PFSK-1 (cell line): ENCODE measurements at regions not wholly inside any gene's neighbourhood (a gene's known extent, or its start where the extent isn't known, plus 50 kb on each side); places are given as distances from the start of the nearest gene placed in this dataset.

ENCODE experiments used
- FOXP2 ChIP-seq: optimal IDR thresholded peaks from 2 replicates; pipeline ENCODE3; 2011; ENCODE audit warnings: borderline replicate concordance, control low read depth, inconsistent platforms; ENCODE audit not compliant: insufficient read depth; ENCODE audit errors: extremely low read length, extremely low read depth
- POLR2AphosphoS5 ChIP-seq: IDR thresholded peaks from 2 replicates; pipeline ENCODE4 v1.6.1; 2012; ENCODE audit warnings: low read depth, mild to moderate bottlenecking, control low read depth, low read length, moderate library complexity
- SIN3A ChIP-seq: IDR thresholded peaks from 2 replicates; pipeline ENCODE4 v1.6.1; 2012; ENCODE audit warnings: mild to moderate bottlenecking, low read length, moderate library complexity, borderline replicate concordance; ENCODE audit not compliant: insufficient read depth
- TAF1 ChIP-seq: IDR thresholded peaks from 2 replicates; pipeline ENCODE4 v1.6.1; 2012; ENCODE audit warnings: low read length, control low read depth, borderline replicate concordance; ENCODE audit not compliant: insufficient read depth
- TF ChIP-seq, protein P1 (sequence below), 2 experiments: IDR thresholded peaks; 2 replicates each; pipeline versions ENCODE4 v1.6.1 to v1.8.0; 2011 to 2012; ENCODE audit warnings: low read depth in 2 of 2, low read length in 2 of 2, control low read depth in 1 of 2, inconsistent platforms in 1 of 2, mild to moderate bottlenecking in 1 of 2, moderate library complexity in 1 of 2; ENCODE audit not compliant: insufficient read depth in 1 of 2

DNA sequence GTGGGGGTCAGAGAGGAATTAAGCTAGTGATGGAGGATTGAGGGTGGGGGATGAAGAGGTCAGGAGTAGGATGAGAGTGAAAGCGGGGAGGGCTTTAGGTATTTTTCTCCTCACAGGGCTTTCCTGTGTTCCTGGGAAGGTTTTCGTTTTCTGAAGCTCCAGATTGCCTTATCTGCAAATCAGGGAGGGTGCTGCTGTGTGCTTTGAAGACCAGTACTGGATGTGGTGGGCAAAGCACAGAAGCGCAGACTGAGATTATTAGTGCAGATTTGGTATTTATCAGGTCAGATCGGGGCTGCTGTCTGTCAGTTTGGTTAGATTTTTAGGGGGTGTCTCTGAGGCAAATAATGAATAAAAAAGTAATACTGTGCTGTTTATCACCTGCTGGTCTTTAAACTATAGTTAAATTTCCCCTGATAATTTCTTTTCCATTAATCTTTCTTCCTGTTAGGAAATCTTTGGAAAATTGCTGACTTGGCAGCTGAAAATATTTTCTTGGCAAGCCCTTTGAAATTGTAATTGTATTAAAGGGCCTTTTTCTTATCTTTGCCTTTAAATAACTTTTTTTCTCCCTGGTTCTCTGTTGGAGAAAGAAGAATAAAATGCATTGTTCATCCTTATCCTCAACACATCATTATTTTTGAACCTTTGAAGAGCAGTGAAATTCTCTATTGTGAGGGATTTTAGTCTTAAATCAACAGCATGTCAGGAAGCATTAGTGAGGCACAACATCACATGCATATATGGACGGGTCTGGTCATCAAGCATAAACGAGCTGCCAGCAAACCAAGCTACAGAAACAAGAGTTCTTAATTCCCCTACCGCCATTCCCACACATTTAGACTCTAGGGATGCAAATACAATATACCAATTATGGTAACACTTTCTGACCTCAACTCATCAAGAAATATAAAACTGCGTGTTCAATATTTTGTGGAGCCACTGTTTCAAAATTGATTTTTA, 139.6 kb downstream of the S1PR1 start:
- TF ChIP-seq SIN3A: no peak
- TF ChIP-seq, protein P1, sequence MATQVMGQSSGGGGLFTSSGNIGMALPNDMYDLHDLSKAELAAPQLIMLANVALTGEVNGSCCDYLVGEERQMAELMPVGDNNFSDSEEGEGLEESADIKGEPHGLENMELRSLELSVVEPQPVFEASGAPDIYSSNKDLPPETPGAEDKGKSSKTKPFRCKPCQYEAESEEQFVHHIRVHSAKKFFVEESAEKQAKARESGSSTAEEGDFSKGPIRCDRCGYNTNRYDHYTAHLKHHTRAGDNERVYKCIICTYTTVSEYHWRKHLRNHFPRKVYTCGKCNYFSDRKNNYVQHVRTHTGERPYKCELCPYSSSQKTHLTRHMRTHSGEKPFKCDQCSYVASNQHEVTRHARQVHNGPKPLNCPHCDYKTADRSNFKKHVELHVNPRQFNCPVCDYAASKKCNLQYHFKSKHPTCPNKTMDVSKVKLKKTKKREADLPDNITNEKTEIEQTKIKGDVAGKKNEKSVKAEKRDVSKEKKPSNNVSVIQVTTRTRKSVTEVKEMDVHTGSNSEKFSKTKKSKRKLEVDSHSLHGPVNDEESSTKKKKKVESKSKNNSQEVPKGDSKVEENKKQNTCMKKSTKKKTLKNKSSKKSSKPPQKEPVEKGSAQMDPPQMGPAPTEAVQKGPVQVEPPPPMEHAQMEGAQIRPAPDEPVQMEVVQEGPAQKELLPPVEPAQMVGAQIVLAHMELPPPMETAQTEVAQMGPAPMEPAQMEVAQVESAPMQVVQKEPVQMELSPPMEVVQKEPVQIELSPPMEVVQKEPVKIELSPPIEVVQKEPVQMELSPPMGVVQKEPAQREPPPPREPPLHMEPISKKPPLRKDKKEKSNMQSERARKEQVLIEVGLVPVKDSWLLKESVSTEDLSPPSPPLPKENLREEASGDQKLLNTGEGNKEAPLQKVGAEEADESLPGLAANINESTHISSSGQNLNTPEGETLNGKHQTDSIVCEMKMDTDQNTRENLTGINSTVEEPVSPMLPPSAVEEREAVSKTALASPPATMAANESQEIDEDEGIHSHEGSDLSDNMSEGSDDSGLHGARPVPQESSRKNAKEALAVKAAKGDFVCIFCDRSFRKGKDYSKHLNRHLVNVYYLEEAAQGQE (IDR thresholded peaks at IDR 0.05; ENCODE audit: insufficient read depth in 1 of 2, low read depth in 2 of 2, low read length in 2 of 2): no peak
- no peak for TF ChIP-seq TAF1
- no peak for TF ChIP-seq POLR2AphosphoS5
- no peak for TF ChIP-seq FOXP2

DNA sequence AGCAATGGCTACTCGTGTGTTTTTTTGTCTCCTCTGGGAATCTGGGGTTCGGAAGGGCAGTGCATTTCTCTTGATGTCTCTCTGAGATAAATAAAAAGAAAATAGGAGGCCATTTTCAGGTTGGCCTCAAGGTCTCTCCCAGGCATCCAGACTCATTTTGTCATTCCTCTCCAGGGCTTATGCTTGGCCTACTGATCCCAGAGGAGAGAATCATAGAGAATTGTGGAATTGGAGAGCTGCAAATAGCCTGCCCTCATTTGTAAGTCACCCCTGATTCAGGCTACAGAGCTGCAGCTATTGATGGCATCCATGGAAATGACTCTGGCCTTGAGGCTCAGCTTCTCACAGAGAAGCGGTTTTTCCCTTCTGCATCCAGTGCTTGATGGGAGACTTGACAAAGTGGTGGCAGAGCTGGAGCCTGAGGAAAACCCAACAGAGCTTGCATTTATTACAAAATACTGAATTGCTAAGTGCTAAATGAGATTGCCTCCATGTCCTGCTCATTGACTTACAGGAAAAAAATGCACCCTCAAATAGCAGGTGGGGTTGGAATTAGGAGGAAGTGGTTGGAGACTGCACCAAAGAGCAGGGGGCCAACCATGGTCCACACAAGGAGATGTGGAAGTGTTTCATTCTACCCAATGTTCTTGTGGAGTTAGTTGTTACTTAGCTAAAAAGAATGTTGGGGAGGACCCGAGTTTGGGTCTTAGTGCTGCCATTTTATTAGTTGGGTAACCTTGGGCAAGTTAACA, 140.4 kb downstream of the S1PR1 start:
- TF ChIP-seq POLR2AphosphoS5 (no peak), TAF1 (no peak), SIN3A (no peak)
- TF ChIP-seq, protein P1 (IDR thresholded peaks at IDR 0.05; ENCODE audit: insufficient read depth in 1 of 2, low read depth in 2 of 2, low read length in 2 of 2): no peak

DNA sequence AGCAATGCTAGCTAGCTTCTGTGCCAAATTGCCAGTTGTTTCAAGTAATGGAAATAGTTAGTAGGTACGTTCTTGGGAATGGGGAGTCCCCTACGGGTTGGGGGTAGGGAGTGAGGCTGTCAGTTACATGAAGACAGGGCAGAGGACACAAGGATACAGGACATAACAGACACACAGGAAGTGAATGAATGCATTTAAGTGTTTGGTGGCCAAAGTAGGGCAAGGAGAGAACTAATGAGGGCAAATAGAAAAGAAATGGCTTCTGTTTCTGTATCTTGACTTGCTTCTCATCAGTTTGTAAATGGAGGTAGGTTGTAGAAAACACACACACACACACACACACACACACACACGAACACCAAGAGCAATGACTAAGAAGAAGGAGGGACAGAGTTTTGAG, 142.2 kb downstream of the S1PR1 start:
- TF ChIP-seq SIN3A (no peak), POLR2AphosphoS5 (no peak), TAF1 (no peak), FOXP2 (no peak)
- TF ChIP-seq, protein P1 (IDR thresholded peaks at IDR 0.05; ENCODE audit: insufficient read depth in 1 of 2, low read depth in 2 of 2, low read length in 2 of 2): no peak

DNA sequence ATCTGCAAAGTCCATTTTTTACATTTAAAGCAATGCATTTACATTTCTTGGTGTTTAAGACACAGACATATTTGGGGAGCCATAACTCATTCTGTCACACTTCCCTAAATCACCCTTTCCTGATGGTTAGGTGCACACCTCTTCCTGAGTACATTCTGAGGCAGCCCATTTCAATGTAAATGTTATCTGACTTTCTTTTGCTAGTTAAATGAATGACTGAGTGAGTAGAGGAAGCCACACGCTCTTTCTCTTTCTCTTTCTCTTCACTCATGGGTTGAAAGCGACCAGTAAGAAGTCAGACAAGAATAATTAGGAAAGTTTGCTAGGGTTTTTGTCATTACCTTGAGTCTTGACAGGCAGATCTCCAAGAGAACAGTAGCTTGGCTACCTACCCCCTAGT, 143.1 kb downstream of the S1PR1 start:
- TF ChIP-seq TAF1 (no peak), FOXP2 (no peak), POLR2AphosphoS5 (no peak), SIN3A (no peak)
- TF ChIP-seq, protein P1 (IDR thresholded peaks at IDR 0.05; ENCODE audit: insufficient read depth in 1 of 2, low read depth in 2 of 2, low read length in 2 of 2): no peak
